Activated CD4-positive, alpha-beta T cell treated with anti-CD3 and anti-CD28 coated beads, Interleukin-10, Interleukin-2, amounts not matched to agents 100 ng/mL and 50 ng/mL, durations not matched to agents 16 hours and 8 hours (primary cell): ENCODE measurements at regions not wholly inside any gene's neighbourhood (a gene's known extent, or its start where the extent isn't known, plus 50 kb on each side); places are given as distances from the start of the nearest gene placed in this dataset.

ENCODE experiments used
- DNase-seq: peaks from one replicate; pipeline ENCODE4 v3.0.0-alpha.2; 2020

DNA sequence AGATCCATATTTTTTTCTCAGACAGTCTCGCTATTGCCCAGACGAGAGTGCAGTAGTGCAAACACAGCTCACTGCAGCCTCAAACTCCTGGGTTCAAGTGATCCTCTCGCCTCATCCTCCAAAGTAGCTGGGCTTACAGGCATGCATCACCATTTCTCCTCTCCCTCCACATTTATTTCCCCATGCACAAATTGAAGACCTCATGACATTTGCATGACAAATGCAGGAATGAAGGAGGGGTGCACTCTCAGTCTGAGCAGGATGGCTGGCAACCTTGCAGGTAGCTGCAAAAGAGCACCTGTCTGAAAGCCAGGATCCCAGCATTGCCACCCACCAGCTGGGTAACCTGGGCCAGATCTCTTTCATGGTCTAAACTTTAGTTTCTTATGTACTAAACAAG lies 111.2 kb downstream of the SH3TC2 start:
- DNase-seq, result no peak

DNA sequence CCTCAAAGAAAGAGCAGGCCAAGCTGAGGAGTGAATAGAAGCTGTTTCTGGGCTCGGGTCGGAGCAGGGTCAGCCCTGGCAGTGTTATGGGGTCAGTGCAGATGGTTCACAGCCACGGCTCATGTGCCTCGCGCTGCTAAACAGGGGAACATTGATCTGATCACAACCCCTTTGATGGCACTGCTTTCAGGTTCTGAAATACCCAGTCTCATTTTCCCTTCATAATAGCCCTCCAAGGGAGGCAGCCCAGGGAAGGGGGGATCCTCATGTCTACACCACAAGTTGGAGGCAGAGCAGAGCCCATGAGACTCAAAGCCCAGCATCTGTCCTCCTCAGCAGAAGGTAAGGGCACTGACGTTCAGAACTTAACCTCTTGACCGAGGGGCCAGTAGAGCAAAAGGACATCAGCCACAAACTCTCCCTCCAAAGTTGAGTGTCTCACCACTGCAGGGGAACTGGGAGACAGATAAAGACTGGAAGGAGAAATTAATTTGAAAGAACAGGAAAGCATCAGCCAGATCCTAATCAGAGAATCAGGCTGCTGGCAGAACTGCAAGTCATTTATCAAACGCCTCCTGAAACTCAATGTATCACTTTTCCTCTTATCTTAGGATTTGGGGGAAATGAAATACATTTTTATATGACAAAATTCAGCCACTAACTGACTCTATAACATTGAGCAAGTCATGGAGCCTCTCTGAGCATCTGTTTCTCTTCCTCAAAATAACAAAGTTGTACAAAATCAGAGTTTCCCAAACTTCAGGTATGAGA lies 110.6 kb downstream of the SH3TC2 start:
- DNase-seq, result no peak

DNA sequence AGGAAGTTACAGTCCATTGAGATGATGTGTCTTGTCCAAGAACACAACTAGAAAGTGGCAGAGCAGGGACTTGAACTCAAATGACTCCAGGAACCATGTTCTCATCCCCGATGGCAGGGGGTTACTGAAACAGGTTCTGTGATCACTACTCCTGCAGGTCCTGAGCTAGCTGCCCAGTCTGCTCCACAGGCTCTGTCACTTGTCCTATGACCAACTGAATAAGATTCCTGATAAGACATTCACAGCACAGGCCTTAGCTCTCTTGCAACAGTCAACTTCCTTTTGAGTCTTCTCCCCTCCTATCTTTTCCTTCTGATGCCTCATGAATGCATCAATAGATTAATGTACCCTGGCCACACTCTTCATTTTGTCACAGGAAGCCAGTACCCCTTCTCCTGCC lies 109.2 kb downstream of the SH3TC2 start:
- DNase-seq, result no peak
